Lower leg skin (tissue), 4 donors: ENCODE measurements at regions not wholly inside any gene's neighbourhood (a gene's known extent, or its start where the extent isn't known, plus 50 kb on each side); places are given as distances from the start of the nearest gene placed in this dataset.
"Not testable (repeated sequence)": the region's sequence is repeated elsewhere in the genome, so short reads cannot be mapped to it uniquely, and the experiment has no call there.

Source experiments
- DNase-seq, 2 donors: peaks; one replicate each; pipeline ENCODE4 v3.0.0-alpha.2; 2019; ENCODE audit warnings: low spot score in 2 of 2
- H3K4me3 ChIP-seq: fragments of 200-600 bp; sonication (generic); 2 replicates; pipeline ENCODE4 v1.5.1; 2017; ENCODE audit warnings: mild to moderate bottlenecking, low read depth; ENCODE audit not compliant: poor library complexity, severe bottlenecking
- POLR2A ChIP-seq, 2 donors: fragments of 450-650 bp; IDR thresholded peaks; one replicate each; pipeline ENCODE4 v1.6.1; 2016 to 2017; ENCODE audit warnings: antibody characterized with exemption in 2 of 2, mild to moderate bottlenecking in 1 of 2, moderate library complexity in 1 of 2
- WGBS, 2 donors: methylation state at CpG; one replicate each; pipeline ENCODE4 v1.1.5; 2018; 5-methylcytosine and 5-hydroxymethylcytosine counted together
- intact Hi-C: fragments of 100-400 bp; cut with DNase I; formaldehyde crosslinking; loops from one replicate; pipeline ENCODE4 v1.15.0; 2023; ENCODE audit warnings: low total_unique reads
- TF ChIP-seq, protein P1 (sequence below), 3 donors: fragments of 450-650 bp; IDR thresholded peaks; one replicate each; pipeline ENCODE4 v1.5.1; 2016; ENCODE audit warnings: antibody characterized with exemption in 3 of 3, mild to moderate bottlenecking in 3 of 3, moderate library complexity in 2 of 3

- TF ChIP-seq, protein P1, sequence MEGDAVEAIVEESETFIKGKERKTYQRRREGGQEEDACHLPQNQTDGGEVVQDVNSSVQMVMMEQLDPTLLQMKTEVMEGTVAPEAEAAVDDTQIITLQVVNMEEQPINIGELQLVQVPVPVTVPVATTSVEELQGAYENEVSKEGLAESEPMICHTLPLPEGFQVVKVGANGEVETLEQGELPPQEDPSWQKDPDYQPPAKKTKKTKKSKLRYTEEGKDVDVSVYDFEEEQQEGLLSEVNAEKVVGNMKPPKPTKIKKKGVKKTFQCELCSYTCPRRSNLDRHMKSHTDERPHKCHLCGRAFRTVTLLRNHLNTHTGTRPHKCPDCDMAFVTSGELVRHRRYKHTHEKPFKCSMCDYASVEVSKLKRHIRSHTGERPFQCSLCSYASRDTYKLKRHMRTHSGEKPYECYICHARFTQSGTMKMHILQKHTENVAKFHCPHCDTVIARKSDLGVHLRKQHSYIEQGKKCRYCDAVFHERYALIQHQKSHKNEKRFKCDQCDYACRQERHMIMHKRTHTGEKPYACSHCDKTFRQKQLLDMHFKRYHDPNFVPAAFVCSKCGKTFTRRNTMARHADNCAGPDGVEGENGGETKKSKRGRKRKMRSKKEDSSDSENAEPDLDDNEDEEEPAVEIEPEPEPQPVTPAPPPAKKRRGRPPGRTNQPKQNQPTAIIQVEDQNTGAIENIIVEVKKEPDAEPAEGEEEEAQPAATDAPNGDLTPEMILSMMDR (IDR thresholded peaks at IDR 0.05), result no peak
- TF ChIP-seq POLR2A (IDR thresholded peaks at IDR 0.05), result no peak
- DNase-seq, result peak in 1 of 2 donors; percentile 57
- 79 to 83% methylated on average over 8 of the region's 8 CpGs for WGBS, 2 donors
- no peak overlapping the region for H3K4me3 ChIP-seq
- intact Hi-C loops, result no loop called here
Observed at GRCh38 chr3:177263615-177264368, 66.5 kb upstream of the TBL1XR1 start.

DNA sequence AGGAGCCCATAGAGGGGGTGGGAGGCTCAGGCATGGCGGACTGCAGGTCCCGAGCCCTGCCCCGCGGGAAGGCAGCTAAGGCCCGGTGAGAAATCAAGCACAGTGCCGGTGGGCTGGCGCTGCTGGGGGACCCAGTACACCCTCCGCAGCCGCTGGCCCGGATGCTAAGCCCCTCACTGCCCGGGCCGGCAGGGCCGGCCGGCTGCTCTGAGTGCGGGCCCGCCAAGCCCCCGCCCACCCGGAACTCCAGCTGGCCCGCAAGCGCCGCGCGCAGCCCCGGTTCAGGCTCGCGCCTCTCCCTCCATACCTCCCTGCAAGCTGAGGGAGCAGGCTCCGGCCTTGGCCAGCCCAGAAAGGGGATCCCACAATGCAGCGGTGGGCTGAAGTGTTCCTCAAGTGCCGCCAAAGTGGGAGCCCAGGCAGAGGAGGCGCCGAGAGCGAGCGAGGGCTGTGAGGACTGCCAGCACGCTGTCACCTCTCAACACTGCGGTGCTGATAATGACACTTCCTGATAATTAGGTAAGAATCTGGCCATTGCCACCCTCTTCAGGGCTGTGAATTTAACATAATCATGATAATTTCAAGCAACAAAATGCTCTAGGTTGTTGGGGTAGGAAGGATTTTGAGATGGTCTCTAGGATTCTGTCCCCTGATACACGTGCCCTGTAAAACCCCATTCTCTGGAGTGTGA is 74.7 kb upstream of the TBL1XR1 start:
- DNase-seq, H3K4me3 ChIP-seq, intact Hi-C loops: not testable (repeated sequence)
- 93 to 98% methylated on average over 15 to 36 of the region's 36 CpGs for WGBS, 2 donors

DNA sequence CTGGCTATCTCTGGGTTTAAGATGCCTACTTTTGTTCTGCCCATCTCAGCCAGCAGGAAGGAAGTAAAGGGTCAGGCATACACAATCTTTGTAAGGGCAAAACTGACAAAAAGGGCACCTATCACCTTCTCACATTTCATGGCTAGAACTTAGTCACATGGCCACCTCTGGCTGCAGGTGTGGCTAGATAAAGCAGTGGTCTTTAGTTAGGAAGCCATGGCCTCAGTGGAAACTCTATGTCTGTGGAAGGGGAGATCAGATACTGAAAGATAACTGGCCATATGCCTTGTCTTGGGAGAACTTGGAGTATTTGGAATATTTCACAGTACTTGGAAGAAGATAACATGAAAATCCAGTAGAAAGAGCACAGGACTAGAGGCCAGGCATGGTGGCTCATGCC is 80.7 kb upstream of the TBL1XR1 start:
- no peak overlapping the region for H3K4me3 ChIP-seq
- intact Hi-C loops, result no loop called here
- DNase-seq, result no peak
- TF ChIP-seq, protein P1 (IDR thresholded peaks at IDR 0.05), result no peak
- TF ChIP-seq POLR2A (IDR thresholded peaks at IDR 0.05), result no peak

- no peak for TF ChIP-seq POLR2A (IDR thresholded peaks at IDR 0.05)
- TF ChIP-seq, protein P1 (IDR thresholded peaks at IDR 0.05), result no peak
- intact Hi-C loops, result no loop called here
- H3K4me3 ChIP-seq, result no peak overlapping the region
- 78 to 81% methylated on average over 7 of the region's 7 CpGs for WGBS, 2 donors
- DNase-seq, result no peak
Observed at GRCh38 chr3:177279118-177279815, 82.0 kb upstream of the TBL1XR1 start.

DNA sequence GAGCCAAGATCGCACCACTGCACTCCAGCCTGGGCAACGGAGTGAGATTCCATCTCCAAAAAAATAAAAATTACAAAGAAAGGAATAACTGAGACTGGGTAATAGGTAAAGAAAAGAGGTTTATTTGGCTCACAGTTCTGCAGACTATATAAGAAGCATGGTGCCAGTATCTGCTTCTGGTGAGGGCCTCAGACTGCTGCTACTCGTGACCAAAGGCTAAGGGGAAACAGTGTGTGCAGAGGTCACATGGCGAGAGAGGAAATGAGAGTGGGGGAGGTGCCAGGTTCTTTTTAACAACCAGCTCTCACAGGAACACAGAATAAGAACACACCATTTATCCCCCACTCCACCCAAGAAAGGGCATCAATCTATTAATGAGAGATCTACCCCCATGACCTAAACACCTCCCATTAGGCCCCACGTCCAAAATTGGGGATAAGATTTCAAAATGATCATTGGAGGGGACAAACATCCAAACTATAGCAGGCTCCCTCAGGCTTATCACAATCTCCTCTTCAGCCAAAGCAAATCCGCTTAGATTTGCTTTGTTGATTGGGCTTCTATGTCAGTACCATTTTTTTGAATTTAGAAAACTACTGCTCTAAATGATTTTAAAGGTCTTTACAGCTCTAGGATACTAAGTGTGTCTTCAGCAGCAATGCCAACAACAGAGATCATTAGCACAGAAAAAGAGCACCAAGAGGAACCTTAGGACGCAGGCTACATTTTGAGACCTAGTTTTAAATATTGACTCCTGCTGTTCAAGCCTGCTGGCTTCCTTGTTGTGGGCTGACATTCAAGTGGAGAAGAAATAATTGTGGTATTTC is 84.2 kb upstream of the TBL1XR1 start:
- H3K4me3 ChIP-seq, result no peak overlapping the region
- DNase-seq, result no peak
- intact Hi-C loops, result no loop called here
- WGBS, 2 donors, result 91 to 92% methylated on average over 7 of the region's 7 CpGs
- TF ChIP-seq POLR2A (IDR thresholded peaks at IDR 0.05), result no peak
- TF ChIP-seq, protein P1 (IDR thresholded peaks at IDR 0.05), result no peak
